B cell (primary cell): ENCODE measurements at regions not wholly inside any gene's neighbourhood (a gene's known extent, or its start where the extent isn't known, plus 50 kb on each side); places are given as distances from the start of the nearest gene placed in this dataset.

Source experiments
- ATAC-seq: fragments of 200-7000 bp; cut with Tn5 transposase; one replicate; pipeline ENCODE4 v1.10.0; 2021; ENCODE audit warnings: low read depth, mild to moderate bottlenecking, moderate number of reproducible peaks, moderate library complexity
- CTCF ChIA-PET: fragments of 350-600 bp; sonication (Branson Sonifier 250); formaldehyde crosslinking; loops from one replicate; lab custom pipeline; 2021; ENCODE audit warnings: antibody characterized with exemption, inconsistent platforms; lab: Charles Lee
- POLR2A ChIA-PET: fragments of 350-600 bp; sonication (Branson Sonifier 250); formaldehyde crosslinking; loops from one replicate; lab custom pipeline; 2021; ENCODE audit warnings: antibody characterized with exemption; lab: Charles Lee
- DNase-seq: peaks from one replicate; pipeline ENCODE4 v3.0.0; 2013
- H2AFZ ChIP-seq: 2 replicates; pipeline ENCODE4 v1.6.1; 2012; ENCODE audit warnings: mild to moderate bottlenecking, low read depth, low read length; ENCODE audit not compliant: insufficient read depth, poor library complexity, severe bottlenecking
- H3K27ac ChIP-seq, 2 donors: 1 replicate in 1 of 2; 2 replicates in 1 of 2; pipeline ENCODE4 v1.5.1; 2012 to 2013; ENCODE audit warnings: low read length in 2 of 2, mild to moderate bottlenecking in 2 of 2, moderate library complexity in 1 of 2
- H3K27me3 ChIP-seq, 4 experiments: fragments of 200-600 bp in 1 of 4; sonication (generic) in 1 of 4; replicated peaks in 1 of 4; 1 replicate in 2 of 4; 2 replicates in 2 of 4; pipeline versions ENCODE4 v1.6.1 to v1.7.0; 2013 to 2016; ENCODE audit warnings: low read length in 3 of 4, mild to moderate bottlenecking in 2 of 4, mixed read lengths in 1 of 4, moderate library complexity in 1 of 4; ENCODE audit not compliant: insufficient read depth in 4 of 4, control insufficient read depth in 3 of 4; ENCODE audit errors: control extremely low read depth in 1 of 4
- H3K36me3 ChIP-seq, 2 experiments: replicated peaks in 1 of 2; 1 replicate in 1 of 2; 2 replicates in 1 of 2; pipeline versions ENCODE4 v1.6.1 to v1.7.1; 2013; ENCODE audit warnings: low read length in 1 of 2; ENCODE audit not compliant: insufficient read depth in 2 of 2, control insufficient read depth in 1 of 2; ENCODE audit errors: control extremely low read depth in 1 of 2, extremely low read depth in 1 of 2
- H3K4me1 ChIP-seq, 2 donors: fragments of 200-600 bp in 1 of 2; sonication (generic) in 1 of 2; 1 replicate in 1 of 2; 2 replicates in 1 of 2; pipeline versions ENCODE4 v1.5.1 to v1.6.1; 2013 to 2017; ENCODE audit warnings: low read length in 2 of 2; ENCODE audit not compliant: control insufficient read depth in 2 of 2, insufficient read depth in 2 of 2
- H3K4me2 ChIP-seq: replicated peaks from 2 replicates; pipeline ENCODE3; 2012; ENCODE audit warnings: mild to moderate bottlenecking, low read depth, low read length; ENCODE audit not compliant: poor library complexity, severe bottlenecking
- H3K4me3 ChIP-seq, 5 experiments: fragments of 200-600 bp in 1 of 5; sonication (generic) in 1 of 5; 1 replicate in 3 of 5; 2 replicates in 2 of 5; pipeline versions ENCODE4 v1.5.1 to v1.7.0; 2011 to 2016; ENCODE audit warnings: low read length in 4 of 5, mild to moderate bottlenecking in 4 of 5, low read depth in 2 of 5, control low read depth in 1 of 5, moderate library complexity in 1 of 5; ENCODE audit not compliant: insufficient read depth in 1 of 5; ENCODE audit errors: control extremely low read depth in 1 of 5, extremely low read depth in 1 of 5
- H3K79me2 ChIP-seq: fragments of 200-600 bp; sonication (generic); one replicate; pipeline ENCODE4 v1.6.0; 2016; ENCODE audit warnings: low read length; ENCODE audit not compliant: control insufficient read depth, insufficient read depth
- H3K9ac ChIP-seq: fragments of 200-600 bp; sonication (generic); 2 replicates; pipeline ENCODE4 v1.6.1; 2017; ENCODE audit warnings: mild to moderate bottlenecking, low read length, moderate library complexity
- H3K9me3 ChIP-seq, 3 donors: one replicate each; pipeline versions ENCODE4 v1.6.1 to v1.7.1; 2013; ENCODE audit warnings: low read length in 2 of 3; ENCODE audit not compliant: control insufficient read depth in 2 of 3, insufficient read depth in 1 of 3; ENCODE audit errors: control extremely low read depth in 1 of 3
- H4K20me1 ChIP-seq: 2 replicates; pipeline ENCODE4 v1.6.0; 2012; ENCODE audit warnings: mild to moderate bottlenecking, low read length; ENCODE audit not compliant: insufficient read depth, control insufficient read depth, poor library complexity, severe bottlenecking
- H3K27ac Mint-ChIP-seq: one replicate; pipeline ENCODE4 v1.8.0; 2021; ENCODE audit warnings: mixed read lengths
- H3K27me3 Mint-ChIP-seq: one replicate; pipeline ENCODE4 v1.8.0; 2021; ENCODE audit warnings: mixed read lengths
- H3K4me1 Mint-ChIP-seq: one replicate; pipeline ENCODE4 v1.8.0; 2021; ENCODE audit warnings: mixed read lengths
- H3K4me3 Mint-ChIP-seq: one replicate; pipeline ENCODE4 v1.8.0; 2021; ENCODE audit warnings: mixed read lengths
- H3K9me3 Mint-ChIP-seq: one replicate; pipeline ENCODE4 v1.8.0; 2022; ENCODE audit warnings: mixed read lengths; ENCODE audit not compliant: insufficient read depth
- CTCF ChIP-seq: fragments of 200-600 bp; IDR thresholded peaks from one replicate; pipeline ENCODE4 v1.8.0; 2022; ENCODE audit warnings: antibody characterized with exemption, mild to moderate bottlenecking
- EZH2 ChIP-seq: IDR thresholded peaks from 2 replicates; pipeline ENCODE4 v1.6.1; 2012; ENCODE audit warnings: borderline replicate concordance, low read depth, mild to moderate bottlenecking, moderate library complexity, low read length; ENCODE audit not compliant: insufficient read depth, poor library complexity, severe bottlenecking
- WGBS: methylation state at CpG from one replicate; pipeline ENCODE4 v1.1.5; 2013; ENCODE audit warnings: missing lambda C conversion rate; ENCODE audit not compliant: insufficient coverage; 5-methylcytosine and 5-hydroxymethylcytosine counted together
- intact Hi-C: fragments of 100-400 bp; cut with micrococcal nuclease; formaldehyde crosslinking; loops from one replicate; pipeline ENCODE4 v1.10.0; 2022

- TF ChIP-seq CTCF (no peak), EZH2 (no peak)
- Histone ChIP-seq H3K79me2 (no peaks in the 10 kb centered on the region), H4K20me1 (no peaks in the 10 kb centered on the region), H3K4me2 (no peak overlapping the region), H3K27ac (no peak overlapping the region), H3K36me3 (no peaks in the 10 kb centered on the region), H3K9ac (no peak overlapping the region), H2AFZ (no peak overlapping the region), H3K9me3 (peaks cover 0 to 4% (median 2%) of the 10 kb centered on the region in 3 donors), H3K4me3 (no peak overlapping the region), H3K27me3 (peaks cover 0 to 9% (median 0%) of the 10 kb centered on the region in 4 experiments), H3K4me1 (no peaks in the 10 kb centered on the region)
- WGBS, result no CpG with 5 or more reads among the region's 2 CpGs
- intact Hi-C loops, result no loop called here
- H3K4me3 Mint-ChIP-seq, result no peak overlapping the region
- ChIA-PET CTCF (interaction anchor here (1.1 to 1.5 kb wide), 2 partner anchors 10 to 18 kb away, joined by 3 to 6 read pairs; no protein-coding TSS in a partner anchor), POLR2A (no interaction called here)
- no peaks in the 10 kb centered on the region for H3K9me3 Mint-ChIP-seq
- no peaks in the 10 kb centered on the region for H3K4me1 Mint-ChIP-seq
- DNase-seq (no peak), ATAC-seq (no peak)
- peaks cover 32% of the 10 kb centered on the region for H3K27me3 Mint-ChIP-seq
- H3K27ac Mint-ChIP-seq, result no peak overlapping the region
These were observed 80.4 kb upstream of the PRKCQ start for GRCh38 chr10:6660460-6660859.

GRCh38 chr10:6659451-6659850 lies 79.4 kb upstream of the PRKCQ start:
- Histone ChIP-seq H3K4me3 (no peak overlapping the region), H3K4me2 (no peak overlapping the region), H2AFZ (no peak overlapping the region), H3K36me3 (no peaks in the 10 kb centered on the region), H3K79me2 (no peaks in the 10 kb centered on the region), H3K9ac (no peak overlapping the region), H4K20me1 (no peaks in the 10 kb centered on the region), H3K9me3 (peaks cover 0 to 4% (median 2%) of the 10 kb centered on the region in 3 donors), H3K27me3 (peaks cover 0 to 9% (median under 1%) of the 10 kb centered on the region in 4 experiments), H3K4me1 (no peaks in the 10 kb centered on the region), H3K27ac (no peak overlapping the region)
- ATAC-seq, result no peak
- Mint-ChIP-seq H3K4me1 (no peaks in the 10 kb centered on the region), H3K9me3 (no peaks in the 10 kb centered on the region), H3K4me3 (no peak overlapping the region), H3K27ac (no peak overlapping the region), H3K27me3 (peaks cover 35% of the 10 kb centered on the region)
- intact Hi-C loops, result no loop called here
- ChIA-PET CTCF (interaction anchor here (1.1 kb wide), 1 partner anchor 19 kb away, joined by 3 read pairs; no protein-coding TSS in a partner anchor), POLR2A (no interaction called here)
- no peak for DNase-seq
- TF ChIP-seq EZH2 (no peak), CTCF (no peak)
